Ramos (cell line): ENCODE measurements at regions not wholly inside any gene's neighbourhood (a gene's known extent, or its start where the extent isn't known, plus 50 kb on each side); places are given as distances from the start of the nearest gene placed in this dataset.
"Not testable (repeated sequence)": the region's sequence is repeated elsewhere in the genome, so short reads cannot be mapped to it uniquely, and the experiment has no call there.

Experiments used
- in situ Hi-C: fragments of 300-500 bp; cut with MboI; formaldehyde crosslinking; loops from one replicate; pipeline ENCODE4 v1.14.3; 2022; ENCODE audit warnings: low sequenced_read_pairs; ENCODE audit not compliant: unreplicated experiment

DNA sequence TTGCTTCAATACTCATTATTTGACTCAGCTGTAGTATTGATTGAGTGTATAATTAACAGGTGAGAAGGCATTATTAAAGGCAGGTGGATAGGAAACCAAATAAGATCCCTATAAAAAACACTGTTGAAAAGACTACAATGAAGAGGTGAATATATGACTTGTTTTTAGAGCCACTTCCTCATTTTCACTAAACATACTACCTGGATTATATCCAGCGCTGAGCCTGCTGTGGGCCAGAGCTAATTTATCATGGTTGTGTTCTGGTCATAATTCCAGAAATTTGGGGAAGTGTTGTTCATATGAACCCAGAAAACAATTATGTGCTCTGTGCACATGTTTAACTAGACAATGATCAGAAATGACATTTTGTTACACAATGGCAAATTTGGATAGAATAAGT, 235.3 kb upstream of the MME start:
- in situ Hi-C loops: no loop called here

DNA sequence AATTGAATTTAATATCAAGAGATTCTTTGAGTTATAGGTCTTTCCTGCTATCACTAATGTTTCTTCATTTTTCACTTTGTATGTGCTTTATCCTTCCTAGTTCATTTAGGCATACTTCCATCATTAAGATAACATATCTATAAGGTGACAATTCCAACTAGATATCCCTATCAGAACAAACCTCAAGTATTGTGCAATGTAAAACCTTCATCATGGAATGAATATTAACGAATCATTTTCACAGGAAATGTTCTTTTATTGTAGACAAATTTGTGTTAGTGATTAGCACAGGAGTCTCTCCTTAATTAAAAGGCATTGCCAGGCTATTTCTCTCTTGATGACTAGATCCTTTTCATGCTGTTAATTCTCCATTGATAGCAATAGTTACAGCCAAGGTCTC, 236.5 kb upstream of the MME start:
- in situ Hi-C loops: no loop called here

DNA sequence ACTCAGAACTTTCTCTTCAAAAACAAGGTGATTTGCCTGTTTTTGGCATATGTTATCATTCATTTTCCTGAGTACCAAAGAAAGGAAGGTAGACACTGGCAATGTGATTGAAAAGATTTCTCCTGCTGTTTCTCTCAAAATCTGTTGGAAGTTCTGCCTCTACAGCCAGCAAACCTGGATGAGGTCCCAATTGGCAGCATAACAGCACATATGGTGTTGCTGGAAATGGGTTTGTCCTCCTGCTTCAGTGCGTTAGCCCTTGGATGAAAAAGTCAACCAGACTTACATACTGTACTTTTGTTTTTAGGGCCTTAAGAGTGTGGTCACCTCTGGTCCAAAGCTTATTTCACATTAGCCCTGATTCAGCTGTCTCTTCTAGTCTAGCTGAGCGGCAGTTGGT, 237.6 kb upstream of the MME start:
- in situ Hi-C loops: no loop called here

DNA sequence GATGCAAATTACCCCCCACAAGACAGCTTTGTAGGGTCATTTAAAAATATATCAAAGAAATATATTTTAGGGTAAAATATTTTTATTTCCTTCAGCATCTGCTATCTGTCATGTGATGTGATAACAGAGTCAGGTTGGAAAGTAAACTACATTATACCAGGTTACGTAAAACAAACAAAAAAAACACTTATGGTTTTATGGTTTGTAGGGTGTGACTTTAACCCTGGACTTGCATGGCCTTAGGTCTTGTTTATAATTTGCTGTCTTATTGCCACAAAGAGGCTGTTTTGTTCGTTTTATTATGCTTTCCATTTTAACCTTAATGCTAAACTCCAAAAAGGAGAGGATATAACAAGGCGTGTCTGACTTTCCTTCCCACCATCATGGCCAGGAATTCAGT, 244.5 kb upstream of the MME start:
- in situ Hi-C loops: no loop called here

DNA sequence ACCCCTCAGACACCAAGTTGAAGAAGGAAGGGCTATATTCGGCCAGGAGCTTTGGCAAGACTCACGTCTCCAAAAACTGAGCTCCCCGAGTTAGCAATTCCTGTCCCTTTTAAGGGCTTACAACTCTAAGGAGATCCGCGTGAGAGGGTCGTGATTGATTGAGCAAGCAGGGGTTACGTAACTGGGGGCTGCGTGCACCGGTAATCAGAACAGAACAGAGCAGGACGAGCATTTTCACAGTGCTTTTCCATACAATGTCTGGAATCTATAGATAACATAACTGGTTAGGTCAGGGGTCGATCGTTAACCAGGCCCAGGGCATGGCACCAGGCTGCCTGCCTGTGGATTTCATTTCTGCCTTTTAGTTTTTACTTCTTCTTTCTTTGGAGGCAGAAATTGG, 245.3 kb upstream of the MME start:
- in situ Hi-C loops: not testable (repeated sequence)

DNA sequence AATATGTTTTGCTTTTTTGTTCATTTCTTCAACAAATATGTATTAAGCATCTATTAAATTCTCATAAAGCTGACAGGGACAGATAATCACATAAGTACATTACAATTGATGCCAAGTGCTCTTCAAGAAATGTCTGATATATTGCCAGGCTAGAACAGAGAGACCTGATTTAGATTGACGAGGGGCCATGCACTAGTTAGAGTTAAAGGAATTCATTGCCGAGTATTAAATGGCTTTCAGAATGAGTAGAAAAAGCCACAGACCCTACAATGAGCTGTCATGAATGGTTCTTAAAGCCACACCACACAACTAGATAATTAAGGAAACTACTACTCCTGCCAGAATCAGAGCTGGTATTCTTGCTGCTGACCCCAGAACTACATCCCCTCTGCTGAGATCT, 250.2 kb upstream of the MME start:
- in situ Hi-C loops: no loop called here

DNA sequence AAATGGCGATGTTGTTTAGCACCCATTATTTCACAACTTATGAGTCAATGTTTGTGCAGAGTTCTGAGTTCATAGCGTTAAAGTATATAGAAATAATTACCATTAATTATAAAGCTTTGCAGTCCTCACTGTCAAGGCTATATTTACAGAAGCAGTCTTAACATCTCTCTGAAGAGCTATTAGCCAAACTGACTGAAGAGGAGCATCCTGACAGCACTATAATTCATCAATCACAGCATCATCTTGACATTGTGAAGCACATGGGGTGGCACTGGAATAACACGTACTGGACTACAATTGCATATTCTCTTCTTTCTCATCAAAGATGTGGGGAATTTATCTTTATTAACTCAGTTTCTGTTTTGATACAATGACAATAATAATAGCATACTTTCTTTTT, 260.6 kb upstream of the MME start:
- in situ Hi-C loops: no loop called here

DNA sequence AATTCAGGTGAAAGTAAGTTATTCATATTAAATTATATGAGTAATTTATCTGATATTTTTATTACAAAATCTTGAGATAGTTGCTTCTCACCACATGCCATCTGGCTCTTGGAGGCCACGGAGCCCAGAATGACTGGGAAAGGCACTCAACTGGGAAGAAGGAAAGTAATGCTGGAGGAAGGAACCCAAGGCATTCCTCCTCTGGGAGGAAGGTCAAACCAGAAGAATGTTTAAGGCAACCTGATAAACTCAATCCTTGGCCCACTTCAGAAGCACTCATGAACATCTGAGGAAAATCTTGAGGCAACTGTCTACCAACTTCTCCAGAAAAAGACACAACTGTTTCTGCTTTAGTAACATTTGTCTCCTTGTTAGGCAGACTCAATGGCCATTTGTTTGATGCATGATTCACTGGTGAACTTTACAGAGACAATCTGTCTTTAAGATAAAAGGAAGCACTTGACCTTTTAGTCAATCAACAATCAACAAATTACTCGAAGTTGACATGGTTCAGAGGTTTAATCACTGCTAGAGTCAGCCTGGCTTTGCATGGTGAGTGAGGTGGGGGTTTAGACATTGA, 261.4 kb upstream of the MME start:
- in situ Hi-C loops: no loop called here

DNA sequence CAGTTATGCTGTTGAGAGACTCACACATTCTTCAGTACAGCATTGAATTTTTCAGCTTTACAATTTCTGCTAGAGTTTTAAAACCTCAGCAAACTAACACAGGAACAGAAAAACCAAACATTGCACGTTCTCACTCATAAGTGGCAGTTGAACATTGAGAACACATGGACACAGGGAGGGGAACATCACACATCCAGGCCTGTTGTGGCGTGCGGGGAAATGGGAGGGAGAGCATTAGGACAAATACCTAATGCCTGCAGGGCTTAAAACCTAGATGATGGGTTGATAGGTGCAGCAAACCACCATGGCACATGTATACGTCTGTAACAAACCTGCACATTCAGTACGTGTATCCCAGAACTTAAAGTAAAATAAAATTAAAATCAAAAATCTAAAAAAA, 270.1 kb upstream of the MME start:
- in situ Hi-C loops: not testable (repeated sequence)

DNA sequence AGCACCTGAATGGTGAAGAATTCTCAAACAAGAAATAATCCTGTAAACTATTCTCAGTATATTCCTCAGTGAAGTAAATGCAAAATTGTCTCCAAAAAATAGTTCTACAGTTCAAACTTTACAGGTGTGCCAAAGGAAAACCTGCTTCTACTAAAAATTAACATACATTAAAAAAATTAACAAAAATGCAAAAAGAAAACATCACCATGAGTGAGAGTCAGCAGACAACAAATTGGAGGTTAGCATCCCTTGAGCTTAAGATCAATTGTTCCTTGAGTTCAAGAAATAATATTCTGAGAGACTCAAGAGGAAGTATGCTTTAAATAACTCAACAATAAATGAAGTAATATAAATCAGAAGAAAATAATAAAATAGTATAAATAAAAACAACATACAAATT, 278.4 kb upstream of the MME start:
- in situ Hi-C loops: no loop called here

DNA sequence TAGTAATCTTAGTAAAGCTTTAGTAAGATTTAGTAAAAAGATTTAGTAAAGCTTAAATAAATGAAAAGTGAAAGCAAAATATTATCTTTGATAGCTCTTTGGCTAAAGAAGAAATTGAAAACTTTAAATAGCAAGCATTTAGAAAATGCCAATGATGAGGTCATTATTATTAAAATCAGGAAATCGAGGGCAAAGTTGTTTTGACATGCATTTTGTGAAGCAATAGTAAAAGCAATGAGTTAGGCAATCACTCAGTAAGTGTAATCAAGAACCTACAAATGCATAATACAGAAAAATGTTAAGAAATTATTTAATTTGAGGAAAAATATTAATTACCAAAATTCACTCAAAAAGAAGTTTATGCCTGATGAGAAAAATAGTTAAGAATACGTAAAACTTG, 280.3 kb upstream of the MME start:
- in situ Hi-C loops: no loop called here

DNA sequence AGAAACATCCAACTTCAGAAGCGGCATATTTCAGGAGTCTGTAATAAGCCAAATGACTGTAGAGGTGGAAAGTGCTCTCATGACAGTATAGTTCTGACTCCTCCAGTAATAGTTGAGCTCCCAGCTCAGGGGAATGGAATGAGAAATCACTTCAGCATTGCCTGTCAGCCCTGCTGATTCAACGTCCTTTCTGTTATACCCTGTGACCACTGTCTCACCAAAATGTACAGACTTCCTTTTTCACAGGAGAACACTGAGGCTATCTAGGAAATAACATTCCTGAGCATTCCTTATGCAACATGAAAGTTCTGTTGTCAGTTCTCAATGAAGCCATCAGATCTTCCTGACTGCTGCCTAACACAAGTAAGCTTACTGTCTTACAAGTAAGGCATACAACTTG, 284.5 kb upstream of the MME start:
- in situ Hi-C loops: no loop called here

DNA sequence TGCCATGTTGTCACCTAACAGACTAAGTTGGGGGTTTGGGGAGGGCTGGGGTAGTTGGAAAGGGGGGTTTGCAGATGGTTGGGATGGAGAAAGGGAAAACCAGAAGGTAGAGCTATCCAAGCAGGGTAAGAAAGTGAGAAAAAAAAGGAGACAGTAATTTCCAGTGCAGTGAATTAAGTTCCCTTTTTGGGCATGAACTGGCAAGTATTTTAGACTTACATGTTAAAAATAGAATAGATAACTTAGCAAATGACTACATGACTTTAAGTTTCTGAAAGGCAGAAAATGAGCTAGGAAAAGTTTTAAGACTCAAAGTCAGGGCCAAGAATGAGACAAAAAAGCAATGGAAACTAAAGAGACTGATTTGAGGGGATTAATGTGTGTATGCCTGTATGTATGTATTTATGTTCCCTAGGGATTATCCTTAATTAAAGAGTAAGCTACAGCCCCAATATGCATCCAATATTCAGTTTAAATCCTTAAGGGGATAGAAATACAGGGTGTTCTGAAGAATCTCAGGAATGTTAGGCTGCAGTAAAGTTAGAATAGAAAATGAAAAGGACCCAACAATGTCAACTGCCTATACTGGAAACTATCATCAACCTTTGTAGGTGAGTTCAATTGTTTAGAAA, 285.2 kb upstream of the MME start:
- in situ Hi-C loops: no loop called here

DNA sequence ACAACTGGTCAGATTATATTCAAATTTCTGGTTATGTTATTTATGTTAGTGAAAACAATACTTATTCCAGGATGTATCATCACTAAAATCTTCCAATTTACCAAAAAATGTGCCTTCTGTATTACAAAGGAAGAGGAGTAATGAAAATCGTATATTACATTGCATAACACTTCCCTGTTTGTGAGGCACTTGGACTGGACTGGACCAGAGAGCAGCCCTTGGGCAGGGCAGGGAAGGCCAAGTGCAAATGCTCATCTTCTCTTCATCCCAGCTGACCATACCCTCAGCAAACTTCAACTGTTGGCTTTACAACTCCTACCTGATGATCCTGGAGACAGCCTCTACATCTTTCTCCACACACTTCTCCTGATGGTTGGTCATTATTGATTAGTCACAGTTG, 285.7 kb upstream of the MME start:
- in situ Hi-C loops: no loop called here

DNA sequence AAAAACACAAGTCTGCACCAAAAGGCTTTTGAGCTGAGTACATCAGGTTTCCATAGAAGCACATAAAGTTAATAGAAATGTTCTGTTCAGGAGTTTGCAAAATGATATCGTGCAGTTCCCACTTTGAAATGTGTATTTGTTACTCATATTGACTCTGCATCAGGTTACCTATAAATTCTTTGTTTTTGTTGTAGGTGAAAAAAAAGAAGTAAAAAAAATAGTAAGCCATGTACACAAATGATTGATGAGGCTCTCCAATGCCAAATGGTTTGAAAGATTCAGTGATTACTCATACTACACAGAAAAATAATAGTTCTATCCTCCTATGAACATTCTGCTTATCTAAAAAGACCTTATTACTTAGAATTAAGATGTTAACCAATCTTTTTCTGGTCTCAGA, 287.3 kb upstream of the MME start:
- in situ Hi-C loops: no loop called here

DNA sequence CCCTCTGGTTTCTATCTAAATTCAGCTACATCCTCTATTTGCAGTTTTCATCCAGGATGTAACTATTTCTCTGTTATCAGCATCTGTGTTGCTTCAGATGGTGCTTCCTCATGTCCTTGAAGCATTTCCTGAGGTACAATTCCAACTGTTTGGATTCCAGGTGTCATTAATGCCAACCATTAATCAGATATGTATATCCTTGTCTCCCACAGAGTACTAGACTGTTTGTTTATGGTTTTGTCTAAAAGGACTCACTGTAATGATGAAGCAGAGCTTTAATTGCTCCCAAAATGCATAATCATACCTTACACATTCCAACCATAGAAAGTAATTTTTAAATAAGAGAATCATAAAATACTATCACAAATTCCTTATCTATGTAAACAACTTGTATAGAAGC, 288.5 kb upstream of the MME start:
- in situ Hi-C loops: no loop called here

DNA sequence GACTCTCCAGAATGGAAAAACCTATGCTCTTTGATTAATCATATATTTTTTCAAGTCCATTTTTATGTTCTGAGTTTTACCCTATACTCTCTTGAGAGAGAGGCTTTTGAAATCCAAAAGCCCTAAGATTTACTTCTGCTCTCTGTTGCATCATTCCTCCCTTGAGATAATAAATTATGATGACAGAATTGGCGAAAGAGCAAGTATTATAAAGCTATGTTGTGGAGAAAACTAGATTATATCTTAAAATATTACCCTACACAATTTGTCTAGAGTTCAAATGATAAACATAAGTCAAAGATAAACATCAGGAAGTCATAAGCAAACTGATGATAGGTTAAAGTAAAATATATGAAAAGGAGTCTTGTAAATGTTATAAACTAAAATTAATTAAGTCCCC, 293.4 kb upstream of the MME start:
- in situ Hi-C loops: no loop called here

DNA sequence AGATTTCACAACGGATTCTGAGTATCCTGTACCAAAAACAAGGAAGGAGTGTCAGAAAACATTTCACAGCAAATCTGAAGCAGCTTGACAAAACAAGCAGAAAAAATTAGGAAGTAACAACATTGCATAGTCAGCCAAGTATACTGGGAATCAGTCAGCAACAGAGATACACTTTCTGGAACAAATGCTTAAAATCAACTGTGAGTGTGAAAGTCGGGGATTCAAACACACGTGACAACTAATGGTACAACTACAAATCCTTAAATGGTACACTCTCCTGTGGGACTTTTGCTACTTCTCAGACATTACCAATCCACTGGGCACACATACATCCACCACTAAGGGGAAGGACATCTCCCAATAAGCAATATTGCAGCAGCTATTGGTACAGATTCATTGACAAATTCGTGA, 296.6 kb upstream of the MME start:
- in situ Hi-C loops: no loop called here

DNA sequence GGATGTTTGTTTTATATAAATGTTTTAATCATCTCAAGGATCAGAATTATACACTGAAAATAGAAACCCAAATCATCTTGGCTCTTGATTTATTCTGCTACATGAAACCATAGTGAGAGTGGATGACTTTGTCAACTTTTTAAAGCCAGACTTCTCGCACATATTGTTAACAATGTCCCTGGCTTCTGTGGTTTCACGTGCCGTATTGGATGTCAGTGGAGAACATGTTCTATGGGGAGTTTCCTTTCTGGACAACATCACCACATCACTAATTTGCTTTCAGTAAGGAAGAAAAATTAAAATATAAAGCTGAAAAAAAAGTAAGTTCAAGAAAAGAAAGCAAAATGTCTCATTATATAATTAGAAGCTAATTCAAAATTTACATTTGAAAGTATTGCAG, 297.1 kb upstream of the MME start:
- in situ Hi-C loops: no loop called here

DNA sequence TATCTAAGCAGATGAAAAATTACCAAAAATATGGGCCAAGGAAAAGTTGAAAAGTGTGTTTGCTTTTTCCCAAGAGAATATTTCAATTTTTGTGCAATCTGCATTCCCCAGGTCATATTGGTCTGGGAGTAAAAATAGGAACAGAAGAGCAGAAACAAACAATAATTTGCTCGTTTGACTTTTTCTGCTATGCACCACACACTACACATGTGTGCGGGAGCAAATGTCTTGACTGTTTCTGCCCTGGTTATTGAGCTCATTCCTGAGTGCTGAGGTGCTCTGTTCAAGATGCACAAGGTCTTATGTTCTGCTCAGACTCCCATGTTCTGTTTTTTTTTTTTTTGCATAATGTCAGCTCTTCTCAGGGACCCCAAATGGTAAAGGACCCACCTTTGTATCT, 298.0 kb upstream of the MME start:
- in situ Hi-C loops: no loop called here

DNA sequence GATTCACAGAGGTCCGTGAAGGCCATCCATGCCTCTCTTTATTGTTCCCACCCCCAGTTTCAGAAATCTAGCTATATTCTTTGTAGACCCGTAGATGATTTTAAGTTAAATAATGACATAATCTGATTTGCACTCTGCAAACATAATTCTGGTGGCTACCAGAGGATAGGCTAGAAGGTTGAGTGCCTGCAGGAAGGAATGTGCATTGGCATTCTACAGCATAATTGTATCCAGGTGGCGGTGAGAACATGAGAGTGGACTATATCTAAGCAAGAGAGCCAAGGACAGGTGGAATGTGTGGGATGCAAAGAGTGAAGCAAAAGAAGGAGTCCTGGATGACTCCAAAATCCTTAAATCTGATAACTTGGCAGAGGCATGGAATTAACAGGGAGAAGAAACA, 298.5 kb upstream of the MME start:
- in situ Hi-C loops: no loop called here

DNA sequence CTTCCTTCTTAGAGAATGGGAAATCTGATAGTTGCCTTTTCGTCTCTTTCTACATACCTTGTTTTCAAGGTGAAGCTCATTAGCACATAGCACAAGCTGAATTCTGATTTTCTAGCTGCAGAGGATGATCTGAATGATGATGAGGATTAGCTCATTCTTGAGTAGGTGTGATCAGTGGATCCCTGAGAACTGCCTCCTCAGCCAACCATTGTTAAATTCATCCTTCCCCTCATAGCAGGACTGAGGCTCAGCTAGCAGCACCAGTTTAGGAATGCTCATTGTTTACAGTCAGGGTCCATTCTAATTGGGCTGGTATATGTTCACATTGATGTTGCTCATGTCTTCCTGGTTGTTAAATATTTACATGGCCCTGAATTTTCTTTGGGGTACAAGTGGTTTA, 299.9 kb upstream of the MME start:
- in situ Hi-C loops: no loop called here

DNA sequence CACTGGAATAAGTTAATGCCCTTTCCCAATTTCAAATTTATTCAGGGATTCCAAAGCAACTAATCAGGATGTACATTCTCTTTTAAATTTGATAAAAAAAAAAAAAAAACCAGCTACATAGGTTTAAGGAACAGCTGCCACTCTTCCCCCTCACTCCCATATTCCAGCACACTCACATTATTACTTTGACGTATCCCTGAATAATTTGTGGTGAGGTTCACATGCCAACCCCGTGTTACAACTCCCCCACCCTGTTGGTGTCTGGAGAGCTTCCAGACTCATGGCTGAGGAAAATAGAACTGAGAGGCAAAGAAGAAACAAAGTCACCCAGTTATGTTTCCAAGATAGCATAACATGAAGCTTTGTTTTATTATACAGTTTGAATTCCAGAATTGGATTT, 300.5 kb upstream of the MME start:
- in situ Hi-C loops: no loop called here
